CD4-positive, alpha-beta T cell treated with Interferon gamma for 1 hour (primary cell): ENCODE measurements at regions not wholly inside any gene's neighbourhood (a gene's known extent, or its start where the extent isn't known, plus 50 kb on each side); places are given as distances from the start of the nearest gene placed in this dataset.
A peak's percentile ranks its signal among the peaks of the same experiment; 100 is the strongest.
"Not testable (repeated sequence)": the region's sequence is repeated elsewhere in the genome, so short reads cannot be mapped to it uniquely, and the experiment has no call there.

Experiments used
- DNase-seq: peaks from one replicate; pipeline ENCODE4 v3.0.0-alpha.2; 2020

- DNase-seq = peak; percentile 47
Observed at GRCh38 chr22:22745225-22746060, 101.0 kb downstream of the GGTLC2 start.

GRCh38 chr22:22746061-22746962, 101.9 kb downstream of the GGTLC2 start:
- no peak for DNase-seq

- DNase-seq = no peak
Observed at GRCh38 chr22:22746963-22747933, 102.8 kb downstream of the GGTLC2 start.

- peak; percentile 45 for DNase-seq
Observed at GRCh38 chr22:22748297-22748743, 103.9 kb downstream of the GGTLC2 start.

GRCh38 chr22:22748756-22749155, 104.3 kb downstream of the GGTLC2 start:
- no peak for DNase-seq

- no peak for DNase-seq
Observed at GRCh38 chr22:22749167-22749758, 104.8 kb downstream of the GGTLC2 start.

GRCh38 chr22:22750335-22751042, 106.1 kb downstream of the GGTLC2 start:
- DNase-seq = no peak

- no peak for DNase-seq
Observed at GRCh38 chr22:22751043-22751603, 106.7 kb downstream of the GGTLC2 start.

GRCh38 chr22:22752199-22752555, 107.8 kb downstream of the GGTLC2 start:
- DNase-seq = no peak

- peak; percentile 24 for DNase-seq
Observed at GRCh38 chr22:22752556-22753477, 108.4 kb downstream of the GGTLC2 start.

GRCh38 chr22:22753526-22754267, 109.3 kb downstream of the GGTLC2 start:
- peak; percentile 75 for DNase-seq

- no peak for DNase-seq
Observed at GRCh38 chr22:22754268-22754657, 109.8 kb downstream of the GGTLC2 start.

GRCh38 chr22:22754961-22755777, 110.8 kb downstream of the GGTLC2 start:
- DNase-seq = no peak

GRCh38 chr22:22755778-22756100, 111.3 kb downstream of the GGTLC2 start:
- no peak for DNase-seq

- DNase-seq = no peak
Observed at GRCh38 chr22:22756109-22756508, 111.7 kb downstream of the GGTLC2 start.

GRCh38 chr22:22756551-22757201, 112.3 kb downstream of the GGTLC2 start:
- DNase-seq = not testable (repeated sequence)

GRCh38 chr22:22758101-22758807, 113.8 kb downstream of the GGTLC2 start:
- DNase-seq = not testable (repeated sequence)
